Stimulated activated memory B cell treated with anti-CD40 and anti-IgM and Interleukin-4, amounts not matched to agents 10 μg/mL and 1 μg/mL and 100 μg/mL, for 72 hours (primary cell): ENCODE measurements at regions not wholly inside any gene's neighbourhood (a gene's known extent, or its start where the extent isn't known, plus 50 kb on each side); places are given as distances from the start of the nearest gene placed in this dataset.

ENCODE experiments used
- ATAC-seq: fragments of 150-1000 bp; cut with Tn5 transposase; 2 replicates; pipeline ENCODE4 v1.10.0; 2021
- H3K27ac Mint-ChIP-seq: one replicate; pipeline ENCODE4 v1.8.0; 2022; ENCODE audit warnings: mild to moderate bottlenecking, mixed read lengths
- H3K27me3 Mint-ChIP-seq: one replicate; pipeline ENCODE4 v1.8.0; 2022; ENCODE audit warnings: mixed read lengths
- H3K36me3 Mint-ChIP-seq: one replicate; pipeline ENCODE4 v1.8.0; 2022; ENCODE audit warnings: mixed read lengths
- H3K4me1 Mint-ChIP-seq: one replicate; pipeline ENCODE4 v1.8.0; 2022; ENCODE audit warnings: mixed read lengths
- H3K4me3 Mint-ChIP-seq: one replicate; pipeline ENCODE4 v1.8.0; 2022; ENCODE audit warnings: mild to moderate bottlenecking, moderate library complexity, mixed read lengths
- H3K9me3 Mint-ChIP-seq: one replicate; pipeline ENCODE4 v1.8.0; 2022; ENCODE audit warnings: mixed read lengths

- H3K27ac Mint-ChIP-seq, result no peak overlapping the region
- no peaks in the 10 kb centered on the region for H3K4me1 Mint-ChIP-seq
- H3K27me3 Mint-ChIP-seq, result no peaks in the 10 kb centered on the region
- ATAC-seq, result no peak
- H3K9me3 Mint-ChIP-seq, result peaks cover 11% of the 10 kb centered on the region
- no peak overlapping the region for H3K4me3 Mint-ChIP-seq
- H3K36me3 Mint-ChIP-seq, result no peaks in the 10 kb centered on the region
Measured at GRCh38 chr5:162392336-162392735, 324.8 kb downstream of the GABRG2 start.

GRCh38 chr5:162393534-162393933, 326.0 kb downstream of the GABRG2 start:
- H3K4me3 Mint-ChIP-seq, result no peak overlapping the region
- no peak overlapping the region for H3K27ac Mint-ChIP-seq
- H3K4me1 Mint-ChIP-seq, result no peaks in the 10 kb centered on the region
- H3K27me3 Mint-ChIP-seq, result no peaks in the 10 kb centered on the region
- H3K9me3 Mint-ChIP-seq, result peaks cover 11% of the 10 kb centered on the region
- H3K36me3 Mint-ChIP-seq, result no peaks in the 10 kb centered on the region
- no peak for ATAC-seq

DNA sequence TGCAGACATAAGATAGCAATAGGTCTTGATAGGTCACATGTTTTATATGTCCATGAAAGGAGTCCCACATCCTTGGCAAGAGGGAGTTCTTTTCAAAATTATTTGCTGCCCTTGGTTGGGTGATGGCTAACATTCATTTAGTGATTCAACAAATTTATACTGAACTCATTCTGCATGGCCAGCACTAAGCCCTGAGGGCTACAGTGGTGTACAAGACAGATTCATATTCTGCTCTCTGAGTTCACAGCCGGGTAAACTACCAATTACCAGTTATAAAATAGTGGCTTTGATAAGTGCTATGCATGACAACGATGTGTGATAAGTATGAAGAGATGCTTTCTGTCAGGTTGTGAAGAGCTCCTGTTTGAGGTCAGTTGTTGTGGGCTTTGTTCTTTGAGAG, 340.0 kb downstream of the GABRG2 start:
- Mint-ChIP-seq H3K9me3 (no peaks in the 10 kb centered on the region), H3K4me1 (no peaks in the 10 kb centered on the region), H3K27me3 (no peaks in the 10 kb centered on the region), H3K27ac (no peak overlapping the region), H3K4me3 (no peak overlapping the region), H3K36me3 (no peaks in the 10 kb centered on the region)
- ATAC-seq, result no peak

DNA sequence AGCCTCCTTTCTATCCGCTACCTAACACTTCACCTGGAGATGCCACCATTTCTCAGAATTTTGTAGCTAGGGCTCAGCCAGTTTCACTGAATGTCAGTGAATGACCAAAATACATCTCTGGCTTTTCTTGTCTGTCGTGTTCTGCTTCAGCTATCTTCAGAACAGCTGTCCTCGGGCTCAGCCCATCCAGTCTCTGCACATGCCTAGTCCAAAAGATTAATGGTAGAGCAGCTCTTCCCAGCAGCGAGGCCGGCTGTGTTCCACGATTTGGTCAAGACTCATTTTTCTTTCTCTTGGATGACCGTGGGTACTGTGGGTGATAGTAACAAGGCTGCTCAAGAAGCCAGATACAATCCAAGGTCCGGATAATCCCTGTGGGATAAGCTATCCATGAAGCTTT, 342.8 kb downstream of the GABRG2 start:
- Mint-ChIP-seq H3K4me3 (no peak overlapping the region), H3K4me1 (no peaks in the 10 kb centered on the region), H3K9me3 (no peaks in the 10 kb centered on the region), H3K27me3 (no peaks in the 10 kb centered on the region), H3K27ac (no peak overlapping the region), H3K36me3 (no peaks in the 10 kb centered on the region)
- no peak for ATAC-seq

DNA sequence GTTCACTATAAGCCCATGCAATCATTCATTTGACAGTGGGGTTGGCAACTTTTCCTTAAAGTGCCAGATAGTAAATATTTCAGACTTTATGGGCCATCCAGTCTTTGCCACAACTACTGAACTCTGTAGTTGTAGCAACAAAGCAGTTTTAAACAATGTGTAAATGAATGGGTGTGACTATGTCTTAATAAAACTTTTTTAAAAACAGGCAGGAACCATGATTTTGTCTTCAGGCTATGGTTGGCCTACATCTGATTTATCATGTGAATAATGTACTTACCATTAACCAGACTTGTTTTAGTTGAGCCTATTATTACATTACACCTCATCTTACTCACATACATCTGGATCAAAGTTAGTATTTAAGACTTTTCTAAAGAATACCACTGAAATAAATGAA, 361.6 kb downstream of the GABRG2 start:
- Mint-ChIP-seq H3K9me3 (peaks cover 3% of the 10 kb centered on the region), H3K4me3 (no peak overlapping the region), H3K27me3 (no peaks in the 10 kb centered on the region), H3K4me1 (no peaks in the 10 kb centered on the region), H3K27ac (no peak overlapping the region), H3K36me3 (no peaks in the 10 kb centered on the region)
- no peak for ATAC-seq

DNA sequence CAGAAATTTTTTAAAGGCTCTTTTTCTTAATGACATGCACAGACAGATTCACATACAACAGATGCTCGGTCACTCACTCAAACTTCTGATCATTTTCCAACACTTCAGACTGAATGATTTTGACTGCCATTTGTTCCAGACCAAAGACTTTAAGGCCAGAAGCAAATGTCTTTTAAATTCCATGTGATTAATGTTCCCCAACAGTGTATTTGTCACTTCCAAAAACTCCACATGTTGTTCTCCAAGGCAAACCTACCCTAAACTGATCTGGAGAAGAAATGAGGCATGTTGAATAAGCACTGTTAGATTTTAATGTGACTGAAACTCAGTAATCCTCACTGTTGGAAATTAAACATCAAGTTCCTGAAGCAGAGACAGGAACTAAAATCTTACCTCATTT, 366.7 kb downstream of the GABRG2 start:
- Mint-ChIP-seq H3K36me3 (no peaks in the 10 kb centered on the region), H3K27me3 (no peaks in the 10 kb centered on the region), H3K9me3 (no peaks in the 10 kb centered on the region), H3K4me3 (no peak overlapping the region), H3K27ac (no peak overlapping the region), H3K4me1 (no peaks in the 10 kb centered on the region)
- ATAC-seq, result no peak

DNA sequence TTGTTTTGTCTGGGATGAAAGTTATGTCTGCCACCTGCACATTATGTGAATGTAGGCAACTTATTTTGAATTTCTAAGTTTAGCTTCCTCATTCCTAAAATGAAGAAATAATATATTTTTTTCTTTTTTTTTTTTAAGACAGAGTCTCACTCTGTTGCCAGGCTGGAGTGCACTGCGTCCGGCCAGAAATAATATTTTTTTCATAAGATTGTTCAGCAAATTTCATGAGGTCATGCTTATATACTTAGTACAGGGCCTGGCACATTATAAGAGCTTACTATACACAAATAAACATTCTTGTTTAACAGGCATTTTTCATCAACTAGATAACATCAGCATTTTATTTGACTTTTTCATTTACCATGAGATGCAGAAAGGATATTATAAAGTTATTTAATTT, 368.5 kb downstream of the GABRG2 start:
- no peak for ATAC-seq
- Mint-ChIP-seq H3K4me1 (no peaks in the 10 kb centered on the region), H3K9me3 (peaks cover 2% of the 10 kb centered on the region), H3K36me3 (no peaks in the 10 kb centered on the region), H3K27ac (no peak overlapping the region), H3K4me3 (no peak overlapping the region), H3K27me3 (no peaks in the 10 kb centered on the region)

- no peaks in the 10 kb centered on the region for H3K4me1 Mint-ChIP-seq
- H3K36me3 Mint-ChIP-seq, result no peaks in the 10 kb centered on the region
- ATAC-seq, result no peak
- H3K9me3 Mint-ChIP-seq, result peaks cover 2% of the 10 kb centered on the region
- no peak overlapping the region for H3K4me3 Mint-ChIP-seq
- H3K27me3 Mint-ChIP-seq, result no peaks in the 10 kb centered on the region
- H3K27ac Mint-ChIP-seq, result no peak overlapping the region
Measured at GRCh38 chr5:162444129-162444762, 376.7 kb downstream of the GABRG2 start.

DNA sequence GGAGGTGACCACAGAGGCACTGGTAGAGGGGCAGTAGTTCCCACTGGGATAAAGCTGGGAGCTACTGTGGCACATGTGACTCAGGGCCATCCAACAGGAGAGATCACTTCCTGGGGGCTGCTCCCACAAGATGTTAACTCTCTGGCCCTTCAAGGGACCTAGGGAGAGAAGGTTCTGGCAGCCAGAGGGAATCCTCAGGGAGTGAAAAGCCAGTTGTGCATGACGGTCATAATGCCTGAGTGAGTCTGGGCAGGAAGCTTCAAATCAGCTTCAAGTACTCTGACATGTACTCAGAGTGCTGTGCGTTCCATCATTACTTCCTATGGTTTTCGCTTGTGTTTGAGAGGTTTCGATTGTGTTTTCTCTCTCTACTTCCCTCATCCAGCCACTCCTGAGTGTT, 388.5 kb downstream of the GABRG2 start:
- no peak overlapping the region for H3K27ac Mint-ChIP-seq

DNA sequence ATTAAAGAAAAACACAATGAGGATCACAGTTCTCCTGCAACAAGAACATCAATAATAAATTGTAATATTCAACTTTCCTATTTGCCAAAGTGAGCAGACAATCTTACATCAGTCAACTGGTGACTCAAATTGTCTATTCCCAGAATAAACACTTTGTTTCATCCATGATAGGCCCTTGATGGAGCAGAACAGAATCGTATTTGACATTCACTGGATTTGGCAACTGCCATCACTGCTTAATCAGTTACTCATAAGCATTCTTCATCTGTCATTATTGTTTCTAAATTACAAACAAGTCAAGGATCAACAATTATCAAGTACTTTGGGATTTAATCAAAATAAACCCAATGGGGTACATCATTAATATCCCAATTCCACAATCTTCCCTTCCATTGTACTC, 398.4 kb downstream of the GABRG2 start:
- no peak overlapping the region for H3K27ac Mint-ChIP-seq
- H3K4me1 Mint-ChIP-seq, result no peaks in the 10 kb centered on the region
- H3K27me3 Mint-ChIP-seq, result no peaks in the 10 kb centered on the region
- H3K4me3 Mint-ChIP-seq, result no peak overlapping the region
- H3K9me3 Mint-ChIP-seq, result peaks cover 12% of the 10 kb centered on the region
- no peak for ATAC-seq
- H3K36me3 Mint-ChIP-seq, result no peaks in the 10 kb centered on the region

More for the DNA sequence above, 388.5 kb downstream of the GABRG2 start:
- Mint-ChIP-seq H3K4me1 (no peaks in the 10 kb centered on the region), H3K4me3 (no peak overlapping the region), H3K9me3 (peaks cover 21% of the 10 kb centered on the region), H3K27me3 (no peaks in the 10 kb centered on the region), H3K36me3 (no peaks in the 10 kb centered on the region)
- no peak for ATAC-seq

DNA sequence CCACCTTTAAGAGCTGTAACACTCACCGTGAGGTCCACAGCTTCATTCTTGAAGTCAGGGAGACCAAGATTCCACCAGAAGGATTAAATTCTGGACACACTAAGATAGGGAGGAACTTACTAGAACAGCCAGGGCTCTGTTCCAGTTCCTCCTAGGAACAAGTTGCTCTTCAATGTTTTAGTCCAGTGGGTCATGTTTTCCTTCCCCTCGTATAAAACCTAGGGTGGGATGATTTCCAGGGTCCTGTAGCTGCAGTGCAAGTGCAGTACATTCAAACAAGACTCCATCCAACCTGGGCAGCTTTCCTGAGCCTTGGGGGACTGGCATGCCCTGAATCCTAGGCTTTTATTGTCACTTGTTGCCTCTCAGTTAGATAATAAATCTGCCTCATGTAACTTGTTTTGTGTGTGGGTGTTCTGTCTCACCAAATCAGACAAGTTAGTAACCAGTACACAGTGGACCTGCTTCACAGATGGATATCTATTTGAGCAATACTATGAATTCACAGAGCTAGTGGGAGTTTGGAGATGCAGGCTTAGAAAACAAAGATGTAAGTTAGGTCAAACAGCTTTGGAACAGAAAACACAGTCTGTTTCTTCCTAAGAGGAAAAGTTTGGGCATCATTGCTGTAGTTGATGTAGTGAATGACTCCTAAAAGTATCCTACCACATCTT, 405.6 kb downstream of the GABRG2 start:
- H3K4me3 Mint-ChIP-seq, result no peak overlapping the region
- H3K27me3 Mint-ChIP-seq, result no peaks in the 10 kb centered on the region
- peaks cover 5% of the 10 kb centered on the region for H3K9me3 Mint-ChIP-seq
- H3K4me1 Mint-ChIP-seq, result no peaks in the 10 kb centered on the region
- no peak for ATAC-seq
- no peaks in the 10 kb centered on the region for H3K36me3 Mint-ChIP-seq
- H3K27ac Mint-ChIP-seq, result no peak overlapping the region

DNA sequence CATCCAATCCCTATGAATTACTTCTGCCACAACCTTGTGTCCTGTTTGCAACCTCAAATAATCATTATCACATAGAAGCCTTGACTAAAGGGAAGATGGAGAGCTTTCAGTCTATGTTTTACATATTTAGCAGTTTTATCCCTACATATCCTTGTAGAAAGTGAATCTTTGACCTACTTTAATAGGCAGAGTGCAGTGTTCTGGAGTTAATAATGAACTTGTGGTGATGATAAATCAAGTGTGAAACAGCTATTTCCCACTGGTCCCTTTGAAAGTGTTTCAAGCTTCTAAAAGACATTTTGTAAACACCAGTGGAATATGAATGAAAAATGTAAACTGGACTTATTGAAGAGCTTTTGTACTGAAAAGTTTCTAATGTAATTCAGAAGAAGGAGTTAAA, 406.7 kb downstream of the GABRG2 start:
- H3K27me3 Mint-ChIP-seq, result no peaks in the 10 kb centered on the region
- no peak for ATAC-seq
- H3K4me3 Mint-ChIP-seq, result no peak overlapping the region
- H3K4me1 Mint-ChIP-seq, result no peaks in the 10 kb centered on the region
- H3K27ac Mint-ChIP-seq, result no peak overlapping the region
- H3K36me3 Mint-ChIP-seq, result no peaks in the 10 kb centered on the region
- peaks cover 3% of the 10 kb centered on the region for H3K9me3 Mint-ChIP-seq

DNA sequence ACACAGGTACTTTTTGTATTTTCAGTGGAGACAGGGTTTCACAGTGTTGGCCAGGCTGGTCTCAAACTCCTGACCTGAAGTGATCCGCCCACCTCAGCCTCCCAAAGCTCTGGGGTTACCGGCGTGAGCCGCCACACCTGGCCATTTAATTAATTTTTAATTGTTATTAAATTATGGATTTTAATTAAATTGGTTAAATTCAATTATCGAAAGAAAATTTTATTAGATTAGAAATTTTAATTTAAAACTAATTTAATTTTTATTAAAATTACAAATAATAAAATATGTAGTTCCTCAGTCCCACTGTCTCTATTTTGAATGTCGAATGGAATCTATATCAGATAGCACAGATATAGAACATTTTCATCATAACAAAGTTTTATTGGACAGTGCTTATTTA, 416.5 kb downstream of the GABRG2 start:
- Mint-ChIP-seq H3K9me3 (peaks cover 8% of the 10 kb centered on the region), H3K27me3 (no peaks in the 10 kb centered on the region), H3K36me3 (no peaks in the 10 kb centered on the region), H3K27ac (no peak overlapping the region), H3K4me3 (no peak overlapping the region), H3K4me1 (no peaks in the 10 kb centered on the region)
- ATAC-seq, result no peak

- Mint-ChIP-seq H3K36me3 (no peaks in the 10 kb centered on the region), H3K4me3 (no peak overlapping the region), H3K27me3 (no peaks in the 10 kb centered on the region), H3K4me1 (no peaks in the 10 kb centered on the region), H3K27ac (no peak overlapping the region), H3K9me3 (peaks cover 8% of the 10 kb centered on the region)
- ATAC-seq, result no peak
Measured at GRCh38 chr5:162484986-162485385, 417.4 kb downstream of the GABRG2 start.

DNA sequence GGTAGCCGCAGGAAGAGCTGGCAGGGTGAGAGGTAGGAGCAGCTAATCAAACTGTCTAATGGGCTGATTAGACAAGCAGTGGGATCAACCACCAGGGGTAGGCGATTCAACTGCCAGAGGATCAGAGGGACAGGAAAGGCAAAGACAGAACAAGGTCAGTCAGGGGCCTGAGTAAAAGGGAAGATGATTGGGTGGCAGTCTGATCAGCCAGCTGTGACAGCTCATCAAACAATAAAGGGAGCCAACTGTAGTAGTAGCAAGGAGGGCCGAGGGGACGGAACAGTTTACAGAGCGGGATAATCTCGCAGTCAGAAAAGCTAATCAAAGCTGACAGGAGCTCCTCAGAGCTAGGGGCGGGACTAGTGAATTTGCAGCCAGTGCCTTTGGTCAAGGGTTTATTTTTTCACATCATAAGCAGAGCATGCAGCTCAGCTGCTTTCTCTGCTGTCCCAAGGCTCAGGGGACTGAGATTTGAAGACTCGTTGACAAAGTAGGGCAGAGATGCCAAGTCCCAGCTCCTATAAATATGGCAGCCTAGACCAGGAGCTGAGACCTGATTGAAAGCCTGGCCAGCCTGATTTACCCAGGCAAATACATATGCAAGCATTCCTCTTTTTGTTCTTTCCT, 418.2 kb downstream of the GABRG2 start:
- ATAC-seq, result no peak
- Mint-ChIP-seq H3K9me3 (peaks cover 8% of the 10 kb centered on the region), H3K27ac (no peak overlapping the region), H3K27me3 (no peaks in the 10 kb centered on the region), H3K4me1 (no peaks in the 10 kb centered on the region), H3K4me3 (no peak overlapping the region), H3K36me3 (no peaks in the 10 kb centered on the region)
